ENCODE measurements at regions not wholly inside any gene's neighbourhood (a gene's known extent, or its start where the extent isn't known, plus 50 kb on each side); places are given as distances from the start of the nearest gene placed in this dataset.

DNA sequence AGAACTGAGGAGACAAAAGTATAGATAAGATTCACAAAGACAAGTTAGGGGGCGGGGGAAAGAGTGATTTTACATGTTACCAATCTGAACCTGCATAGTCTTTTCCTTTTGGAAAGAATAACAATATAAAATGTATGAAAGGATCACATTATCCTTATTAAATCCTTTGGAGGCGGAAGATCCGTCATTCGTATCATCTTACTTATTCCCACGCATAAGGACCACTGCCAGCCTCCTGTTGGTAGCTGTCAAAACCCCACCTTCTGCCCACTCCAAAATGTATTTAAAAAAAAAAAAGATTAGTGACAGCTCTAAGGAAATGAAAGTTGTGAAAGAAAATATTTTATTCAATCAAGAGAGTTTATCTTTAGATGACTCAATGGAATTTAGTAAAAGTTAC is 821.0 kb upstream of the CELF2 start:
- ATAC-seq (no peak), DNase-seq (no peak)
- intact Hi-C loops (cut with DNase I): no loop called here

DNA sequence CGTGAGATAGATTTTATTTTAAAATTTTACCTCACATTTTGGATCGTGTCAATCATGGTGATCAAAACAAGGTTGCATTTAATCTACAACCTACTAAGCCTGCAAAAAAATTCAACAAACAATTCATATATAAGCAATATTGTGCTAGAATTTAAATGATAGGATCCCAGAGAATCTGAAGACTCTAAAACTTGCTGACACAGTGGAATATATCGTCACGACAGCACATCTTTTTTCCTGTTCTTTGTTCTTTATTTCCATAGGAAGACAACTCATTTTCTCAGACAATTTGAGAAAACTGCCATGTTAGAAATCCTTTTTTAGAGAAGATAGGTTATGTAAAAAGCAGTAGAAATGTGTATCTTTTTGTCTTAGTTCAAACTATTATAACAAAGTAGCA is 820.2 kb upstream of the CELF2 start:
- ATAC-seq: no peak
- intact Hi-C loops (cut with DNase I): no loop called here
- no peak for DNase-seq

- ATAC-seq (no peak), DNase-seq (no peak)
- intact Hi-C loops (cut with DNase I): no loop called here
Observed at GRCh38 chr10:10198363-10198762, 819.3 kb upstream of the CELF2 start.

DNA sequence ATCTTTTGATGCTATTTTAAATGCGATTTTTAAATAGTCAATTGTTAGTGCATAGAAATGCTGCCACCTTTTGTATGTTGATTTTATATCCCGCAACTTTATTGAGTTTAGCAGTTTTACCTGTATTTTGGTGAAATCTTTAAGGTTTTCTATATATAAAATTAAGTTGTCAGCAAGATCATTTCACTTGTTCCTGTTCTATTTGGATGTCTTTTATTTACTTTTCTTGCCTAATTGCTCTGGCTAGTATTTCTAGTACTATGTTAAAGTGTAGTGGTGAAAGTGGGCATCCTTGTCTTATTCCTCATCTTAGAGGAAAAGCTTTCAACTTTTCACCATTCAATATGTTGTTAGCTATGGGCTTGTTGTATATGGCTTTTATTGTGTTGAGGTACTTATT is 813.3 kb upstream of the CELF2 start:
- ATAC-seq: no peak
- intact Hi-C loops (cut with DNase I): no loop called here
- DNase-seq: no peak

- ATAC-seq (no peak), DNase-seq (no peak)
- intact Hi-C loops (cut with DNase I): no loop called here
Observed at GRCh38 chr10:10205906-10206305, 811.8 kb upstream of the CELF2 start.

GRCh38 chr10:10207538-10207937 is 810.1 kb upstream of the CELF2 start:
- no peak for ATAC-seq
- intact Hi-C loops (cut with DNase I): no loop called here
- DNase-seq: no peak

GRCh38 chr10:10208196-10208595 is 809.5 kb upstream of the CELF2 start:
- no peak for DNase-seq
- ATAC-seq: peak; percentile 12 to 76
- intact Hi-C loops (cut with DNase I): no loop called here

DNA sequence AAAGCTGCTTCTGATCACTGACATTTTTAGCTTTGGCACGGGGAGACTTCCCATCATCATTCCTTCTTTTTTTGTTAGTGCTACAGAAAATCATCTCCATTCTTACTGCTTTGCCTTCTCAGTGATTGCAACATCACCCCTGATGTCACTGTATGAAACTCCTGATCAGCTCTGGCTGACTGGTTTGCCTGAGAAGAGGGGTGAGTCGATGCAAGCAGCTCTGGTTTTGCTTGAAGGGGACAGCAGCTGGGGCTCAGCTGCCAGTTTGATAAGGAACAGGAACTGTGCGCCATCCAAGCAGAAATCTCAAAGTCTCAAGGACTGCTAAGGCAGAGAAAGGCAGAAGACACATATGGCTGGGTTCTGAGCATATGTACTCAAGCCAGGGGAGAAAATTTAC is 808.5 kb upstream of the CELF2 start:
- peak; percentile 20 for DNase-seq
- ATAC-seq: peak; percentile 61 to 86

GRCh38 chr10:10211409-10211808 is 806.3 kb upstream of the CELF2 start:
- DNase-seq (no peak), ATAC-seq (no peak)
- intact Hi-C loops (cut with DNase I): no loop called here

More for the DNA sequence above, 808.5 kb upstream of the CELF2 start:
- intact Hi-C loops (cut with DNase I): no loop called here

DNA sequence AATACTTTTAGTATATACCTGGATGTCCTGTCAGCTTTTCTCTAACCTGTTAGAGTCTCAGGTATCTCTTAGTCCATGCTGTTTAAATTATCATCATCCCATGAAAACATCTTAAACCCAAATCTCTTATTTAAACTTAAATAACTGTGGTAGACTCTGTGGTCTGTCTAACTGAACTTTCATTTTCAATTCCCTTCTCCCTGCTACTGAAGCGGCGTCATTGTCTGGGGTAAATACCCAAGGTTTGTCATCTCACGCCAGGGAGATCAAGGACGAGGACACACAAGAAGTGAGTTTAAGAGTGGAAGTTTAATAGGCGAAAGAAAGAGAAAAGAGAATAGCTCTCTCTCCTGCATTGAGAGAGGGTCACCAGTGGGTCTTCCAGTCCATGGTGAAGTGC is 804.4 kb upstream of the CELF2 start:
- intact Hi-C loops (cut with DNase I): no loop called here
- no peak for DNase-seq
- ATAC-seq: no peak

DNA sequence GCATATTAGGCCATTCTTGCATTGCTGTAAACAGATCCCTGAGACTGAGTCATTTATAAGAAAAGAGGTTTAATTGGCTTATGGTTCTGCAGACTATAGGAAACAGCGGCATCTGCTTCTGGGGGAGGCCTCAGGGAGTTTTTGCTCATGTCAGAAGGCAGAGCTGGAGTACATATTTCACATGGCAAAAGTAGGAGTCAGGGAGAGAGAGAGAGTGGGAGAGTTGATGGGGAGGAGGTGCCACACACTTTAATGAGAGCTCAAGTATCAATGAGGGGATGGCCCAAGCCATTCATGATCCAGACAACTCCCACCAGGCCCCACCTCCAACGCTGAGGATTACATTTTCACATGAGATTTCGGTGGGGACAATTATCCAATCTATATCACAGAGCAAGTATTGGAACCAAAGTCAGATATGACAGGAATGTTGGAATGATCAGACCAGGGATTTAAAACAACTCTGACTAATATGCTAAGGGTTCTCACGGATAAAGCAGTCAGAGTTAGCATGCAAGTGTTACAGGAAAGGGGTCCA is 795.3 kb upstream of the CELF2 start:
- intact Hi-C loops (cut with DNase I): no loop called here
- DNase-seq: no peak
- ATAC-seq: peak in 1 of 2 donors; percentile 41

GRCh38 chr10:10223131-10223530 is 794.5 kb upstream of the CELF2 start:
- ATAC-seq: no peak
- no peak for DNase-seq
- intact Hi-C loops (cut with DNase I): no loop called here

- intact Hi-C loops (cut with DNase I): no loop called here
- ATAC-seq: no peak
- no peak for DNase-seq
Observed at GRCh38 chr10:10225136-10225676, 792.5 kb upstream of the CELF2 start.

- intact Hi-C loops (cut with DNase I): loop anchor here in 1 of 2 donors (10.0 kb wide), 1 partner anchor 442 kb away; no protein-coding TSS in a partner anchor
- DNase-seq: no peak
- ATAC-seq: no peak
Observed at GRCh38 chr10:10233229-10233628, 784.4 kb upstream of the CELF2 start.

DNA sequence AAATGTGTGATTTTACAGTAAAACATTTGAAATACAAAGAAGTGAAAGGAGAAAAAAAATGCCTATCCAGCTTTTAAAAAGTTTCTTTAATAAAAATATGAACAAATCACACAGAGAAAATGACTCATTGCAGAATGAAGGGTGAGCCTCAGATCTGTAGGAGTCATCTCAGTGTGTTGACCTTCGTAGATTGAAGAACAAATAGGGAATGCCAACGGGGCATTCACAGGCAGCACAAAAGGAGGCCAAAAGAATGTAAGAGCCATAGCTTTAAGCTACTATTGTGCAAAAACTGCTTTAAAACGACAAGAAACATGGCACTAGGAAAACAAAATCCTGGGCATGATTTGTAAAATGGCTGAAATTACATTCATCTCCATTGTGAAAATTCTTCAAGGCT is 782.7 kb upstream of the CELF2 start:
- ATAC-seq: no peak
- DNase-seq: no peak
- intact Hi-C loops (cut with DNase I): loop anchor here in 1 of 2 donors (10.0 kb wide), 1 partner anchor 440 kb away; no protein-coding TSS in a partner anchor

DNA sequence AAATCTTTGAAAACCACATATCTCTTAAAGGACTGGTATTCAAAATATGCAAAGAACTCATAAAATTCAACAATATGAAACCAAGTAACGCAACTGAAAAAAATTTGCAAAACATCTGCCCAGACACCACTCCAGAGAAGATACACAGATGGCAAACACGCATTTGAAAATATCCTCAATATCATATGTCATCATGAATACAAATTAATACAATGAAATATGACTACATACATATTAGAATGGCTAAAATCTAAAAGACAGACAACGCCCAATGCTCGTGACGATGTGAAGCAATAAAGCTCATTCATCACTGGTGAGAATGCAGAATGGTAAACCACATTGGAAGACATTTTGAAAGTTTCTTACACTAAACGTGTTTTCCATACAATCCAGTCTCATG is 770.1 kb upstream of the CELF2 start:
- ATAC-seq: no peak

DNA sequence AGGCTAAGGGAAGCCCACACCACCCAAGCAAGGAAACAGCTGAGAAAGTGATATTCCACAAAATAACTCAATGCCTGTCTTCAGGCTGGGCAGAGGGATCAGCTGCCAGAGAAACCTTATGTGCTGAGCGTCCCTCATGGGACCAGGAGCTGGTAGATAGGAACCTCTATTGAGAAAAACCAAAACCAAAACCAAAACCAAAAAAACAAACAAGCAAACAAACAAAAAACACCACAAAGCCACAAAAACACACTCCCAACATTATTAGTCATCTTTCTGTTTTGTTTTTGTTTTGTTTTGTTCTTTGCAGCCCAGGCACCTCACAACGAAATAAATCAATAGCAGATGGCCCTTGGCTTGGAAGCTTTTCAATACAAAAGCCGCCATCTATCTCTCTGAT is 760.8 kb upstream of the CELF2 start:
- DNase-seq (no peak), ATAC-seq (no peak)
- intact Hi-C loops (cut with DNase I): no loop called here

More for the DNA sequence above, 770.1 kb upstream of the CELF2 start:
- no peak for DNase-seq
- intact Hi-C loops (cut with DNase I): no loop called here

- DNase-seq (no peak), ATAC-seq (no peak)
- intact Hi-C loops (cut with DNase I): no loop called here
Observed at GRCh38 chr10:10259013-10259412, 758.7 kb upstream of the CELF2 start.

GRCh38 chr10:10270126-10271050 is 747.3 kb upstream of the CELF2 start:
- ATAC-seq (peak; percentile 53 to 55), DNase-seq (no peak)
- intact Hi-C loops (cut with DNase I): no loop called here

GRCh38 chr10:10271639-10272192 is 746.0 kb upstream of the CELF2 start:
- DNase-seq (no peak), ATAC-seq (no peak)
- intact Hi-C loops (cut with DNase I): no loop called here
